ENCODE measurements at regions not wholly inside any gene's neighbourhood (a gene's known extent, or its start where the extent isn't known, plus 50 kb on each side); places are given as distances from the start of the nearest gene placed in this dataset.
"Not testable (repeated sequence)": the region's sequence is repeated elsewhere in the genome, so short reads cannot be mapped to it uniquely, and the experiment has no call there.

DNA sequence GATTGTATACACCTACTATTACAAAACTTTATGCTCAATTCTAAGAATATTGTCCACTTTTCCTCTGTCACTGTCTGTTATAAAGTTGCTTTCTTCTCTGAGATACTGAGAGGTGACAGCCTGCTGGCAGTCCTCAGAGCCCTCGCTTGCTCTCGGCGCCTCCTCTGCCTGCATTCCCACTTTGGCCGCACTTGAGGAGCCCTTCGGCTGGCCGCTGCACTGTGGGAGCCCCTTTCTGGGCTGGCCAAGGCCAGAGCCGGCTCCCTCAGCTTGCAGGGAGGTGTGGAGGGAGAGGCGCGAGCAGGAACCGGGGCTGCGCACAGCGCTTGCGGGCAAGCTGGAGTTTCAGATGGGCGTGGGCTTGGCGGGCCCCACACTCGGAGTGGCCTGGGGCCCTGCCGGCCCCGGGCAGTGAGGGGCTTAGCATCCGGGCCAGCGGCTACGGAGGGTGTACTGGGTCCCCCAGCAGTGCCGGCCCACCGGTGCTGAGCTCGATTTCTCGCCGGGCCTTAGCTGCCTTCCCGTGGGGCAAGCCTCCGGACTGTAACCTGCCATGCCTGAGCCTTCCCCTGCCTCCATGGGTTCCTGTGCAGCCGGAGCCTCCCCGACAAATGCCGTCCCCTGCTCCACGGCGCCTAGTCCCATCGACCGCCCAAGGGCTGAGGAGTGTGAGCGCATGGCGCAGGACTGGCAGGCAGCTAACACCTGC, 627.6 kb upstream of the PCDH7 start:
- DNase-seq (ENCODE audit: low spot score); in situ Hi-C loops (cut with HindIII; ENCODE audit: low sequenced_read_pairs): not testable (repeated sequence)

DNA sequence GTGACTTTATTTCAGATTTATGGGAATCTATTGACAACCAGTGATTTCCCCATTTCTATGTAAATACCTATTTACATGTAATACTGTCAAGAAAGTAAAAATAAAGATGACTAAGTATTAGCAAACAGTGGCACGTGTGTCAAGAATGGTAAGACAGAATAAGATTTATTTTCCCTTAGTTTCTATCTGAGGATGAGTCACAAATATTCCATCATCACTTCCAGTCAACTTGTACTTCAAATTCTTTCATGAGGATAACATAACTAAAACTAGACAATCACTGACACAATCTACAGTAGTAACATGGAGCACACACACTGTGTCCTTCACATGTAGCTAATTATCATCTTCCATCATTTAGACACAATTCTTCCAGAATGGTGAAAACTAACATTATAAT, 625.3 kb upstream of the PCDH7 start:
- in situ Hi-C loops (cut with HindIII; ENCODE audit: low sequenced_read_pairs) = no loop called here
- DNase-seq (ENCODE audit: low spot score) = no peak

DNA sequence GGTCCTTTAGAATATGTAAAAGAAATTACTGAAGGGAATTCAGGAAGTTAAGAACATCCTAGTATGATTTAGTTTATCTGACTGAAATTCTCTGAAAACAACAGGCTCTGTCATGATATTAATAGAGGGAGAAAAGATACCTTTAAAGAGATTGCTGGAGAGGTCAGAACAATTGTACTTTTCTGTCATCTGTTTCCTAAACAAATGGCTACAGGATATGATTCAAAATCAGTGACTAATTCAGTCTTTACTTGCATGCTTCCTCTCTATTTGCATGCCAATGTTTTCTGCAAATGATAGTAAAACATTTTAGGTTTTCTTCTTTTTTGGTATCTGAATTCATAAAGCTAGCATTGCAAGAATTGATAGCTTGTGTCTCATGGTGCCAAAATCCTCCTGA, 616.7 kb upstream of the PCDH7 start:
- no peak for DNase-seq (ENCODE audit: low spot score)
- in situ Hi-C loops (cut with HindIII; ENCODE audit: low sequenced_read_pairs) = no loop called here

DNA sequence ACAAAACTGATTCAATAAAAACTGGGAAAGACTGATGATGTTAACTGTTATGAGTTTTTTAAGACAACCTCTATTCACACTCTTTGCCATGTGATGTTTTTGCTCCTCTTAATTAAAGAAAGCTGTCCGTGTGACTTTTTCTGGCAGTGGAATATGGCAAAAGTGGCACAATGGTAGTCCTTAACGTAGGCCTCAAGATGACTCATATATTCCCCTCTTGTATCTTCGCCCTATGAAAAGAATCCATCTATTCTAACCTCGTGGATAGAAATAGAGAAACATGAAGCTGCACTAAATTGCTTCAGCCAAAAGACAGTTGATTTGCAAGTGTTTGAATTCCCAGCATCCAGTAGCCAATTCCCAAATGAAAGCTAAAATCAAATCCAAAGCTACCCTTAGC, 603.8 kb upstream of the PCDH7 start:
- in situ Hi-C loops (cut with HindIII; ENCODE audit: low sequenced_read_pairs) = no loop called here
- DNase-seq (ENCODE audit: low spot score) = no peak

DNA sequence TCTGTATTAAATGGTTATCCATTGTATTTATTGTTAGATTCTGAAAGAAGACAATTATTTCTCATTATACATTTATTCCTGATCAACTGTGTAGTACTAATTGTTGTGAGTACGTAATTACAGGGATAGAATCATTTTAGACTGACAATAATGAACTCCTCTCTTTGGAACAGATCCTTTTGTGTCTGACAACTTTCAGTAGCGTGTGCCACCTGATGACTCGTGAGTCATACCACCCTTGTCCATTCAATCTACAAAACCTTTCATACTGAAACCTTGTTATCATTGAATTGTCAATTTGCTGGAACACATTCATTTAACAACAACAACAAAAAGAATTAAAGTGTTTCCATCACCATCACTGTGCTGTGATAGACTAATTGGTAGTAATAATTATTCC, 602.7 kb upstream of the PCDH7 start:
- in situ Hi-C loops (cut with HindIII; ENCODE audit: low sequenced_read_pairs) = no loop called here
- DNase-seq (ENCODE audit: low spot score) = no peak

DNA sequence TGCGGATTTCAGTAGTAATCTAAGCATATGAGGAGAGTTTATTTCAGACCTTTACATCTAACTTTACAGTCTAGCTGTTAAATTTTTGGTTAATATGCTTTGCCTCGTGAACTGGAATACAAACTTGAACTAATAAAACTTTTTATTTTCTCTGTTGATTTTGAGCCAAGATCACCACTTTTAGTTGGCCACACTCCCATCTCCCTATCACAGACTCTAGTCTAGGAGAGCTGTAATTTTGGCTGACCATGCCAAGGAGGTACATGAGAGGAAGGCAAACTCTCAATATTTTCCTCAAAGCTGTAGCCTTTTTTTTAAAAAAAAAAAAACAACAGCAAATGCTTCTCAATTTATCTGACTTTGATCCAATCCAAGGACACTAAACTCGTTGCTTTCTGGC, 597.5 kb upstream of the PCDH7 start:
- DNase-seq (ENCODE audit: low spot score) = no peak
- in situ Hi-C loops (cut with HindIII; ENCODE audit: low sequenced_read_pairs) = no loop called here

DNA sequence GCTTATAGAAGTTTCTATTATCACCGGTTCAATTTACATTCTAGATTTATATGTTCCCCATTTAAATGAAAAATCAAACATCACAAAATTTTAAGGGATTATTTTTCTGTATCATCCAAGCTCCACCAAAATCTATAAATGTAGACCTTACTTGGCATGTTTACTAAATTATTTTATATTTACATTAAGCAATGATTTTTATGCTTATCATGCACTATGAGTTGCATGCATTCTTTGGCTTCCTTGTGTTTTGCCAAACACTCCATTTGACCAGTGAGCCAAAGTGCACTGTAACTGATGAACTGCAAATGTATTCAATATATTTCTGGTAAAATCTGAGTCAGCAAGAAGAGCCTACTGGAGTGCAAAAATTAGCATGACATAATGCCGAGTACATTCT, 595.5 kb upstream of the PCDH7 start:
- DNase-seq (ENCODE audit: low spot score); in situ Hi-C loops (cut with HindIII; ENCODE audit: low sequenced_read_pairs): not testable (repeated sequence)

DNA sequence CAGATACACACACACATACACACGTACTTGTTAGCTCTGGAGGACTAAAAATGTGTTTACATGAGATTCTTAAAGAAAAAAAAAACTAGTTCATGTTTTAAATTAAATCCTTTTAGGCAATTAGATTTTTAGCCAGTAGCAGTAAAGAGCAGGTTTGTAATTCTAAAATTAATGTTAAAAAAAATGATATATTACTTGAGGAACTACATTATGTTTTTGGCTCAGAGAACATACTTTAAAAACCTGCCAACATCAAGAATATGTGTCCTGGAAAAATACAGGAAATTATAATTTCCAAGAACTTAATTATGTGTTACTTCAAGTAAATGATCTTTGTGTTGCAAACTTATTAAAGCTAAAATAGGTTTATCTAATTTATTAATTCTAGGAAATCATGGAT, 594.3 kb upstream of the PCDH7 start:
- no peak for DNase-seq (ENCODE audit: low spot score)
- in situ Hi-C loops (cut with HindIII; ENCODE audit: low sequenced_read_pairs) = no loop called here

DNA sequence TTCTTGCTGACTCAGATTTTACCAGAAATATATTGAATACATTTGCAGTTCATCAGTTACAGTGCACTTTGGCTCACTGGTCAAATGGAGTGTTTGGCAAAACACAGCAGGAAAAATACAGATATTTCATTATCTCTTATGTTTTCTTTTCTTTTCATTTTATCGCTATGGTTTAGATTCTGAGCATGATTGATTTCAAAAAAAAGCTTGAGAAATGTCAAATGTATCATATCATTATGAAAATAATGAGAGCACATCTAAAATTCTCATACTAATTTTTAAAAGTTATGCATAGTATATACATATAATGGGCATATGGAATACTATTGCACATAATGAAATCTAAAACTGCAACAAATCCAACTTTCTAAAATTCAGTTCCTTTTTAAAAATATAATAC, 593.8 kb upstream of the PCDH7 start:
- DNase-seq (ENCODE audit: low spot score) = no peak
- in situ Hi-C loops (cut with HindIII; ENCODE audit: low sequenced_read_pairs) = no loop called here

DNA sequence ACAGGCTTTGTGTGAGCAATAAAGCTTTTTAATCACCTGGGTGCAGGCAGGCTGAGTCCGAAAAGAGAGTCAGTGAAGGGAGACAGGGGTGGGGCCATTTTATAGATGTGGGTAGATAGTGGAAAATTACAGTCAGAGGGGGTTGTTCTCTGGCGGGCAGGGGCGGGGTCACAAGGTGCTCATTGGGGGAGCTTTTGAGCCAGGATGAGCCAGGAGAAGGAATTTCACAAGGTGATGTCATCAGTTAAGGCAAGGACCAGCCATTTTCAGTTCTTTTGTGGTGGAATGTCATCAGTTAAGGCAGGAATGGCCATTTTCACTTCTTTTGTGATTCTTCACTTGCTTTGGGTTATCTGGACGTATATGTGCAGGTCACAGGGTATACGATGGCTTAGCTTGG, 571.3 kb upstream of the PCDH7 start:
- DNase-seq (ENCODE audit: low spot score); in situ Hi-C loops (cut with HindIII; ENCODE audit: low sequenced_read_pairs): not testable (repeated sequence)

DNA sequence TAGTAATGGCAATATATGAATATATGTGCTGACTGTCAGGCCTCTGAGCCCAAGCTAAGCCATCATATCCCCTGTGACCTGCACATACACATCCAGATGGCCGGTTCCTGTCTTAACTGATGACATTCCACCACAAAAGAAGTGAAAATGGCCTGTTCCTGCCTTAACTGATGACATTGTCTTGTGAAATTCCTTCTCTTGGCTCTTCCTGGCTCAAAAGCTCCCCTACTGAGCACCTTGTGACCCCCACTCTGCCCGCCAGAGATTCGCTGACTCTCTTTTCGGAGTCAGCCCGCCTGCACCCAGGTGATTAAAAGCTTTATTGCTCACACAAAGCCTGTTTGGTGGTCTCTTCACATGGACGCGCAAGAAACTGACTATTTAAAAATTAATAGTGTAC, 570.6 kb upstream of the PCDH7 start:
- DNase-seq (ENCODE audit: low spot score); in situ Hi-C loops (cut with HindIII; ENCODE audit: low sequenced_read_pairs): not testable (repeated sequence)

DNA sequence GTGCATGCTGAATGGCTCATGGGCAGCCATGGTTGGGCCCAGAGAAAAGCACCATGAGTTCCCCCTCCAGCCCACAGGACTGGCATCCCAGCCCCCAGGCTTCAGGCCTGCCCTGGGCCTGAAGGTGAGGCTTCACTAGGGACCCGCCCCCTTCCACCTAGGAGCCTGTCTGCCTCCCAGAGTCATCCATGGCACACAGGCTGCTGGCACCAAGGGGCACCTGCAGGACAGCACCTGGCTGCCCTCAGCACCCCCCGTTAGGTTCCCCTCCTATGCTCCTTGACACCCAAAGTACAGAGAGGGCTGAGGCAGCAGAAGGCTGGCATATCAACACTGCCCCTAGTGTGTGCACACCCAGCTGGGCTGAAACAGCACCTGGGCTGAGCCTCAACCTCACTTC, 566.7 kb upstream of the PCDH7 start:
- in situ Hi-C loops (cut with HindIII; ENCODE audit: low sequenced_read_pairs) = no loop called here
- no peak for DNase-seq (ENCODE audit: low spot score)

DNA sequence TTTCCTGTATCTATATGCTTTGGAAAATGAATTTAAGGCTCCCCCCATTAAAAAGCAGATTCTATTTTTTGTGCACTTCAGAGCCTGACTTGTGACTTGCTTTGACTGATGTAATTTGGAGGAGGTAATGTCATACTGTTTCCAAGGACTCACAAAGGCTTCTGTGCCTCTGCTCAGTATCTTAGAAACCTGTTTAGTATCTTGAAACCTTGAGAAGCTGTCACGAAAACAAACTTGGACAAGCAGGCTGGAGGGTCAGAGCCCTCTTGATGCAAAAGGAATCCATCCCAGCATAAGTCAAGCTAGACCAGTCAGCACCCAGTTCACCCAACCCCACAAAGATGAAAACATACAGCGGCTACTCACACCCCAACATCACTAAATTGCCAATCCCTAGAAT, 560.0 kb upstream of the PCDH7 start:
- in situ Hi-C loops (cut with HindIII; ENCODE audit: low sequenced_read_pairs) = no loop called here
- no peak for DNase-seq (ENCODE audit: low spot score)

DNA sequence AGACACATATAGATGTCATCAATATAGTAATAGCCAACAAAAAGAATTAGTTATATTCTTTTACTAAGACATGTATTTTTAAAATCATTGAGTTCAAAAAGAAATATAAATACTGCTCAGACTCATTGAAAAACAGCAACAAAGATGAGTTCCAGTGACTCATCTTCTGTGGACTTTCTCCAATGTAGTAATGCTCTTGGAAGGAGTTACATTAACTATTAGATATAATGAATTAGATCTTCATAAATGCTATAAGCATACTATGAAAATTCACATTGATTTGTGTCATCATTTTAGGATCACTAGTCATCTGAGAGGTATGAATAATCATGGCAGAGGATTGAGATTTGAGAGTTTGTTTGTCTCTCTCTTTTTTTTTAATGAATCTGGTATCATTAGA, 547.8 kb upstream of the PCDH7 start:
- in situ Hi-C loops (cut with HindIII; ENCODE audit: low sequenced_read_pairs) = no loop called here
- no peak for DNase-seq (ENCODE audit: low spot score)

DNA sequence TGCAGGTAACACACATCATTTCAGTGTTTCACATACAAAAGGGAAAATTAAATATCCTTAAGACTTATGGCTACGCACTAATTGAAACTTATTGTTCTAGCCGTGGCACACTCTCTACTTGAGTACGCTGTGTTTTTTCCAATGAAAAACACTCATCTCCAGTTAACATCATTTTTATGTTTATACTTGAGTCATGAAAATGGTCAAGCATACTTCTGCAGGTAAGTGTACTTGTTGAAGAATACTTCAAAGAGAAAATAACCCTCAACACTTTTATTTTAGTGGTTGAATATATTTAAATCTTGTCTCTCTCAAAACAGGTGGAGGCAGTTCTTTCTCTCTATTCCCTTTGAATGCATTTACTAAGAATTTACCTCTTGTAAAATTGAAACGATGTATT, 538.7 kb upstream of the PCDH7 start:
- in situ Hi-C loops (cut with HindIII; ENCODE audit: low sequenced_read_pairs) = no loop called here

DNA sequence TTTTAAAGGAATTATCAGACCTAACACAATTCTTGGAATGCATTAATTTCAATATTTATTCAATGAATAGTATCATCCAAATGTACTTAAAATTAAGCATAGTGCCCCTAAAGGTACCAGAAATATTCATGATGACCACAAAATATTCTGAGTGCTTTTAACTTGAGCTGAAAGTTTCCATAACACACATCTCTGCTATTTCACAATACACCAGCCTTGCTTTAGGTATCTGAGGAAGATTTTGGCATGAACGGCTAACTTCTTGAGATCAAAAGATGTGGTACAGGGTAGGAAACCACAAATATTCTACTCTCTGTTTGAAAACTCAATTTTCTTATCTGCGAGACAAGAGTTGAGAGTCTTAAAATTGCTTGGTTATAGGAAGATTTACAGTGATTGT, 538.3 kb upstream of the PCDH7 start:
- DNase-seq (ENCODE audit: low spot score) = no peak
- in situ Hi-C loops (cut with HindIII; ENCODE audit: low sequenced_read_pairs) = no loop called here

More for the DNA sequence above, 538.7 kb upstream of the PCDH7 start:
- DNase-seq (ENCODE audit: low spot score) = no peak

DNA sequence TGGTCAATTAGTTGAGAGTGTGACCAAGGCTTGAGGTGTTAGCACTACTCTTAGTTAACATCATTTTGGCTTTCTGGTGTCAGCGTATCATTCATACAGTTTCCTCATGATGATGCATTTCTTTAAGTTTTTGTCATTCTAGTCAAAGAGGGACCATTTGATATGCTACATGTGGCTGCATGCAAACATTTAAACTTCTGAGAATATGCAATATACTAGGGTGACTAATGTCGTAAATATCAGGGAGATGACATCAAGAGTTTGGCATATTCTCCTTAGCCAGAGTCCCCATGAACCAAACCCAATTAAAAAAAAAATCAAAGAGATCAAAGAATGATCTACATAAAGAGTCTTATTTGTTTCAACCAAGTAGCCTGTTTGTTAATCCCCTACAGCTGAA, 537.4 kb upstream of the PCDH7 start:
- in situ Hi-C loops (cut with HindIII; ENCODE audit: low sequenced_read_pairs) = no loop called here
- no peak for DNase-seq (ENCODE audit: low spot score)

DNA sequence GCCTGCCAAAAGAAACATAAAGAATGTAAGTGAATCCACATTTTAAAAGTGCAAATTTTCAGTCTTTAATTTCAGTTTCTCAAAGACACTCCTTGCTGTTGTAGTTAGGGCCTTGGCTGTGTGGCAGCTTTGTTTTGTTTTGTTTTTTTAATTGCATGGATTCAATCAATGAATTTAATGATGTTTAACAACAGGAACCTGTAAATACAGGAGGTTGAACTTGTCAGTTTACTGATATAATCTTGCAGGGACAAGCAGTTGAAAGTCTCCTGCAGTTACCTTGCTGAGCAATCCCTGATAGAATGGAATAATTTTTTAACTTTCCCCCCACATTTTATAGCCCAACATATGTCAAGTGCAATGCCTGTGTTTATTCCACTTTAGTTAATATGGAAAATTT, 528.3 kb upstream of the PCDH7 start:
- in situ Hi-C loops (cut with HindIII; ENCODE audit: low sequenced_read_pairs) = no loop called here
- no peak for DNase-seq (ENCODE audit: low spot score)

DNA sequence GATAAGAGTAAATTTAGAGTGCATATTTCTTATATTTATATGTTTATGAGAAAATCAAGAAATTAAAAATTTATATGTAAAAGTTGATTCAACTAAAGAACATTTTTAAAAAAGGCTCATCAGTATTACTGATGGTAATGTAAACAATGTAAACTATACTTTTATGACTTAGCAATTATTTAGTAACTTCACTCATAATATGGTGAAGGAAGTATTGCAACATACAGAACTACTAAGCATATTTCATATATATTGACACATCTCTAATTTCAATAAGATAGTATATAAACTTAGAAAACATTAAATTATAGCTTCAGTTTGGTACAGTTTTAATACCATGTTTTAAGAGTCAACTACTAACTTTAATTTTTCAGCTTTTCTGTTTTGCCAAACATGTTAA, 512.8 kb upstream of the PCDH7 start:
- no peak for DNase-seq (ENCODE audit: low spot score)

DNA sequence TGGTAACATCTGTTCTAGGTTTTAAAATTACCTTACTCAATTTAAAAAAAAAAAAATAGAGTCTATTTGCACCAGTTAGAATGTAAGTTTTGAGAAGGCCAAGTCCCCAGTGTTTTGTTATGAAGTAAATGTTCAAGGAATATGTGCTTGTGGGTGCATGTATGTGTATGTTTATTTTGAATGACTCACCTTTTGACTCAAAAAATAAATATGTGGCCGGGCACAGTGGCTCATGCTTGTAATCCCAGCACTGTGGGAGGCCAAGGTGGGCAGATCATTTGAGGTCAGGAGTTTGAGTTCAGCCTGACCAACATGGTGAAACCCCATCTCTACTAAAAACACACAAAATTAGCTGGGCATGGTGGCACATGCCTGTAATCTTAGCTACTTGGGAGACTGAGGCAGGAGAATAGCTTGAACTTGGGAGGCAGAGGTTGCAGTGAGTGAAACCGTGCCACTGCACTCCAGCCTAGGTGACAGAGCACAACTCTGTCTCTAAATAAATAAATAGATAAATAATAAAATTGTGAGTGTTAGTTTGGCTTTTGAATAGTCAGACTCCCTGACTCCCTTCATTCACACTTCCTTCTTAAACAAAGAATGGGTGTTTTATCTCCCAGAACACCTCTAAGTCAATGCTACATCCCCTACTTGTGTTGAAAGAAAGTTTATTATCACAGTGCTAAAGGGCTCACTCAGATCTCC, 511.3 kb upstream of the PCDH7 start:
- no peak for DNase-seq (ENCODE audit: low spot score)
- in situ Hi-C loops (cut with HindIII; ENCODE audit: low sequenced_read_pairs) = no loop called here

More for the DNA sequence above, 512.8 kb upstream of the PCDH7 start:
- in situ Hi-C loops (cut with HindIII; ENCODE audit: low sequenced_read_pairs) = no loop called here

DNA sequence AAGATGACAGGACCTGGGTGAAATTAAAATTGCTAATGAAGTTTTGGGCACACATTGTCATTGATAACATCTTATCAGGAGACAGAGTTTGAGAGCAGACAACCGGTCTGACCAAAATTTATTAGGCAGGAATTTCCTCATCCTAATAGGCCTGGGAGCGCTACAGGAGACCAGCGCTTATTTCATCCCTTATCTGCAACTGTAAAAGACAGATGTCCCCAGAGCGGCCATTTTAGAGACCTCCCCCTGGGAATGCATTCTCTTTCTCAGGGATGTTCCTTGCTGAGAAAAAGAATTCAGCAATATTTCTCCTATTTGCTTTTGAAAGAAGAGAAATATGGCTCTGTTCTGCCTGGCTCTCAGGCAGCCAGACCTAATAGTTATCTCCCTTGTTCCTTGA, 504.2 kb upstream of the PCDH7 start:
- in situ Hi-C loops (cut with HindIII; ENCODE audit: low sequenced_read_pairs); DNase-seq (ENCODE audit: low spot score): not testable (repeated sequence)

All from G401 (cell line).